Calu3 (cell line): ENCODE measurements at regions not wholly inside any gene's neighbourhood (a gene's known extent, or its start where the extent isn't known, plus 50 kb on each side); places are given as distances from the start of the nearest gene placed in this dataset.

Source experiments
- BruUV-seq: library from RNA; stranded (reverse); fragments of 400-500 nt; replicated peaks from 2 replicates; lab custom pipeline; 2021; lab: Mats Ljungman, UMichigan
- CTCF ChIA-PET: fragments of 300-600 bp; sonication (Branson Sonifier 250); formaldehyde crosslinking; loops from one replicate; lab custom pipeline; 2022; ENCODE audit warnings: antibody characterized with exemption; lab: Charles Lee
- DNase-seq: peaks from one replicate; pipeline ENCODE4 v3.0.0; 2022
- H3K27ac Mint-ChIP-seq: one replicate; pipeline ENCODE4 v1.8.0; 2022; ENCODE audit warnings: mixed read lengths; ENCODE audit not compliant: unreplicated experiment
- H3K27me3 Mint-ChIP-seq: one replicate; pipeline ENCODE4 v1.8.0; 2022; ENCODE audit warnings: mixed read lengths; ENCODE audit not compliant: unreplicated experiment
- H3K36me3 Mint-ChIP-seq: one replicate; pipeline ENCODE4 v1.8.0; 2022; ENCODE audit warnings: mild to moderate bottlenecking, moderate library complexity, mixed read lengths; ENCODE audit not compliant: insufficient read depth, unreplicated experiment
- H3K4me1 Mint-ChIP-seq: one replicate; pipeline ENCODE4 v1.8.0; 2022; ENCODE audit warnings: mild to moderate bottlenecking, low read depth, mixed read lengths; ENCODE audit not compliant: unreplicated experiment
- H3K4me3 Mint-ChIP-seq: one replicate; pipeline ENCODE4 v1.8.0; 2022; ENCODE audit warnings: mild to moderate bottlenecking, low read depth, moderate library complexity, mixed read lengths; ENCODE audit not compliant: unreplicated experiment
- H3K9me3 Mint-ChIP-seq: one replicate; pipeline ENCODE4 v1.8.0; 2022; ENCODE audit warnings: low read depth, mixed read lengths; ENCODE audit not compliant: unreplicated experiment
- intact Hi-C: fragments of 100-400 bp; cut with micrococcal nuclease; formaldehyde crosslinking; loops from one replicate; pipeline ENCODE4 v1.10.0; 2022; ENCODE audit not compliant: unreplicated experiment
- TF ChIP-seq, protein P1 (sequence below): fragments of 200-600 bp; IDR thresholded peaks from one replicate; pipeline ENCODE4 v1.8.0; 2022; ENCODE audit warnings: antibody characterized with exemption; ENCODE audit not compliant: unreplicated experiment

DNA sequence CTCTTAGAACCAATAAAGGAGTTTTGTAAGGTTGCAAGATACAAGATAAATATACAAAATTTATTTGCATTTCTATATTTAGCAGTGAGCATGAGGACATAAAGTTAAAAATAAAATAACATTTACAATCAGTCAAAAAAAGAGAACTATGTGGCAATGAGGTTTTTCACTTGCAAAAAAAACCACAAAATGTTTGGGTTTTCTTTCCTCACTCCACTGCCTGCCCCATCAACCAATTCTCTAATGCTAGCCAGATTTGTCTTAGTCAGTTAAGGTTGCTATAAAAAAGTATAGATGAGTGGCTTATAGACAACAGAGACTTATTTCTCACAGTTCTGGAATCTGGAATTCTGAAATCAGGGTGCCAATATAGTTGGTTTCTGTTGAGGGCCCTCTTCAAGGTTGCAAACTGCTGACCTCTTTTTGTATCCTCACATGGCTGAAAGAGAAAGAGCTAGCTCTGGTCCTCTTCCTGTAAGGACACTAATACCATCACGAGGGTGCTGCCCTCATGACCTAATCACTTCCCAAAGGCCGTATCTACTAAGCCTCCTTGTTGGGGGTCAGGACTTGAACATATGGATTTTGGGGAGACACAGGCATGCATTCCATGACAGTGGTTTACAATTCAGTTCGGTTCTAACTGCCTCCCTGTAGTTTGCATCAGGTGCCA is 566.2 kb downstream of the GALR1 start:
- CTCF ChIA-PET, result no interaction called here
- no peaks in the 10 kb centered on the region for H3K4me1 Mint-ChIP-seq
- no peak overlapping the region for H3K27ac Mint-ChIP-seq
- H3K9me3 Mint-ChIP-seq, result peaks cover 15% of the 10 kb centered on the region
- no peak for DNase-seq
- H3K27me3 Mint-ChIP-seq, result no peaks in the 10 kb centered on the region
- intact Hi-C loops, result no loop called here
- no peaks in the 10 kb centered on the region for H3K36me3 Mint-ChIP-seq
- TF ChIP-seq, protein P1, sequence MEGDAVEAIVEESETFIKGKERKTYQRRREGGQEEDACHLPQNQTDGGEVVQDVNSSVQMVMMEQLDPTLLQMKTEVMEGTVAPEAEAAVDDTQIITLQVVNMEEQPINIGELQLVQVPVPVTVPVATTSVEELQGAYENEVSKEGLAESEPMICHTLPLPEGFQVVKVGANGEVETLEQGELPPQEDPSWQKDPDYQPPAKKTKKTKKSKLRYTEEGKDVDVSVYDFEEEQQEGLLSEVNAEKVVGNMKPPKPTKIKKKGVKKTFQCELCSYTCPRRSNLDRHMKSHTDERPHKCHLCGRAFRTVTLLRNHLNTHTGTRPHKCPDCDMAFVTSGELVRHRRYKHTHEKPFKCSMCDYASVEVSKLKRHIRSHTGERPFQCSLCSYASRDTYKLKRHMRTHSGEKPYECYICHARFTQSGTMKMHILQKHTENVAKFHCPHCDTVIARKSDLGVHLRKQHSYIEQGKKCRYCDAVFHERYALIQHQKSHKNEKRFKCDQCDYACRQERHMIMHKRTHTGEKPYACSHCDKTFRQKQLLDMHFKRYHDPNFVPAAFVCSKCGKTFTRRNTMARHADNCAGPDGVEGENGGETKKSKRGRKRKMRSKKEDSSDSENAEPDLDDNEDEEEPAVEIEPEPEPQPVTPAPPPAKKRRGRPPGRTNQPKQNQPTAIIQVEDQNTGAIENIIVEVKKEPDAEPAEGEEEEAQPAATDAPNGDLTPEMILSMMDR, result no peak
- H3K4me3 Mint-ChIP-seq, result no peak overlapping the region
- BruUV-seq, result no TSS peak

GRCh38 chr18:77818328-77818727 is 568.7 kb downstream of the GALR1 start:
- CTCF ChIA-PET, result no interaction called here
- BruUV-seq, result no TSS peak
- H3K27ac Mint-ChIP-seq, result no peak overlapping the region
- no peak overlapping the region for H3K4me3 Mint-ChIP-seq
- no peak for DNase-seq
- peaks cover 12% of the 10 kb centered on the region for H3K9me3 Mint-ChIP-seq
- no peaks in the 10 kb centered on the region for H3K36me3 Mint-ChIP-seq
- intact Hi-C loops, result no loop called here
- H3K4me1 Mint-ChIP-seq, result no peaks in the 10 kb centered on the region
- TF ChIP-seq, protein P1, result no peak
- H3K27me3 Mint-ChIP-seq, result no peaks in the 10 kb centered on the region

DNA sequence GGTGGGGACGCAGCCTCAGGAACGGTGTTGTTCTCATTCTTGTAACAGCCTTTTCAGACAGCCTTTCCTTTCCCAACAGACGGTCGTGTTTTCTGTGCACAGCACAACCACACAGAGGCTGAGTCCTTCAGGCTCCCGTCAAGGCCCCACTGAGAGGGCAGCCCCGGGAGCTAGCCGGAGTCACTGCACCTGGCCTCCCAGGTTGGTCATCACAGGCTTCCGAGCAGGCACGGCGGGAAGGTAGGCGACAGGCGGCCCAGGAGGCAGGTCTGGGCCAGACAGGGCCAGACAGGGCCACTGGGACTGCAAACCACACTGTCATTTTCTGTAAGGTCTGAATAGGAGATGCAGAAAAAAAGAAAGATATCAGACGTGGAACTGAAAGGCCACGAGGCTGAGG is 570.8 kb downstream of the GALR1 start:
- H3K9me3 Mint-ChIP-seq, result peaks cover 12% of the 10 kb centered on the region
- H3K27ac Mint-ChIP-seq, result no peak overlapping the region
- DNase-seq, result no peak
- H3K36me3 Mint-ChIP-seq, result no peaks in the 10 kb centered on the region
- no peaks in the 10 kb centered on the region for H3K27me3 Mint-ChIP-seq
- intact Hi-C loops, result no loop called here
- BruUV-seq, result no TSS peak
- no peak overlapping the region for H3K4me3 Mint-ChIP-seq
- H3K4me1 Mint-ChIP-seq, result no peaks in the 10 kb centered on the region
- CTCF ChIA-PET, result no interaction called here
- TF ChIP-seq, protein P1, result no peak

DNA sequence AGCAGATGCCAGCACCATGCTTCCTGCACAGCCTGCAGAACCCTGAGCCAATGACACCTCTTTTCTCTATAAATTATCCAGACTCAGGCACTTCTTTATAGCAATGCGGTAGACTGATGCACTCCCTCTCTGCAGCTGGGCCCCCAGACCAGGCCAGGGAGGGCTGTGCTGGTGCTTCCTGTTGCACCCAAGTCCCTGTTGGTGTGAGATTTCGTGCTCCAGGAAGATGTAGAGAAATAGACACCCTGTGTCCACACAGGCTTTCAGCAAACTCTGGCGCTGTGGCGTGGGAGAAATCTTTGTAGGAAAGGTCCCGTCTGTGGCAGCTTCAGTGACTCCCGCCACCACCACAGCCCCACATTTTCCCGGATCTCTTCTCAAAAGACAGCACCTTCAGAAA is 572.2 kb downstream of the GALR1 start:
- H3K36me3 Mint-ChIP-seq, result no peaks in the 10 kb centered on the region
- no peaks in the 10 kb centered on the region for H3K27me3 Mint-ChIP-seq
- no peaks in the 10 kb centered on the region for H3K4me1 Mint-ChIP-seq
- H3K9me3 Mint-ChIP-seq, result peaks cover 12% of the 10 kb centered on the region
- intact Hi-C loops, result no loop called here
- TF ChIP-seq, protein P1, result no peak
- H3K4me3 Mint-ChIP-seq, result no peak overlapping the region
- BruUV-seq, result no TSS peak
- CTCF ChIA-PET, result no interaction called here
- no peak for DNase-seq
- H3K27ac Mint-ChIP-seq, result no peak overlapping the region
